ENCODE measurements at regions not wholly inside any gene's neighbourhood (a gene's known extent, or its start where the extent isn't known, plus 50 kb on each side); places are given as distances from the start of the nearest gene placed in this dataset.

- no peak for ATAC-seq
- in situ Hi-C loops (cut with HindIII; ENCODE audit: low pct_unique_long_range_greater_than_20kb, low sequenced_read_pairs): no loop called here
- Histone ChIP-seq H3K9me3 (ENCODE audit: control insufficient read depth, insufficient read depth, low read depth, low read length) (no peaks in the 10 kb centered on the region), H3K4me3 (ENCODE audit: low read depth in 2 of 2, low read length in 2 of 2) (no peak overlapping the region), H3K27me3 (ENCODE audit: control insufficient read depth, insufficient read depth, low read length) (no peaks in the 10 kb centered on the region), H3K36me3 (ENCODE audit: control insufficient read depth, insufficient read depth, low read length) (no peaks in the 10 kb centered on the region), H3K4me1 (ENCODE audit: control insufficient read depth, insufficient read depth, low read length) (no peaks in the 10 kb centered on the region), H3K27ac (ENCODE audit: low read length) (no peak overlapping the region)
- POLR2A ChIA-PET: no interaction called here
- DNase-seq (ENCODE audit: low read depth, low spot score): no peak
- CTCF ChIA-PET: no interaction called here
- intact Hi-C loops (cut with micrococcal nuclease; ENCODE audit: unreplicated experiment): no loop called here
- no peak for TF ChIP-seq SIN3A (IDR thresholded peaks at IDR 0.05; ENCODE audit: borderline replicate concordance, insufficient read depth, low read depth, low read length)
- no peak for TF ChIP-seq POLR2AphosphoS5 (IDR thresholded peaks at IDR 0.05; ENCODE audit: low read depth, low read length)
- TF ChIP-seq TCF7L2 (IDR thresholded peaks at IDR 0.05; ENCODE audit: low read depth, low read length): no peak
- no peak for TF ChIP-seq REST (IDR thresholded peaks at IDR 0.05; ENCODE audit: insufficient read depth in 1 of 2, low read depth in 2 of 2, low read length in 1 of 2)
- no peak for TF ChIP-seq CTCF (IDR thresholded peaks at IDR 0.05)
- BruUV-seq (replicated peaks): no TSS peak
Measured at GRCh38 chr4:162912482-162912881, 254.2 kb downstream of the NAF1 start.

GRCh38 chr4:162911349-162911748 lies 255.3 kb downstream of the NAF1 start:
- in situ Hi-C loops (cut with HindIII; ENCODE audit: low pct_unique_long_range_greater_than_20kb, low sequenced_read_pairs) (no loop called here), intact Hi-C loops (cut with micrococcal nuclease; ENCODE audit: unreplicated experiment) (no loop called here)
- Histone ChIP-seq H3K4me3 (ENCODE audit: low read depth in 2 of 2, low read length in 2 of 2) (no peak overlapping the region), H3K9me3 (ENCODE audit: control insufficient read depth, insufficient read depth, low read depth, low read length) (no peaks in the 10 kb centered on the region), H3K36me3 (ENCODE audit: control insufficient read depth, insufficient read depth, low read length) (no peaks in the 10 kb centered on the region), H3K27me3 (ENCODE audit: control insufficient read depth, insufficient read depth, low read length) (no peaks in the 10 kb centered on the region), H3K27ac (ENCODE audit: low read length) (no peak overlapping the region), H3K4me1 (ENCODE audit: control insufficient read depth, insufficient read depth, low read length) (no peaks in the 10 kb centered on the region)
- no peak for ATAC-seq
- ChIA-PET POLR2A (no interaction called here), CTCF (no interaction called here)
- no peak for TF ChIP-seq POLR2AphosphoS5 (IDR thresholded peaks at IDR 0.05; ENCODE audit: low read depth, low read length)
- no peak for DNase-seq (ENCODE audit: low read depth, low spot score)
- no TSS peak for BruUV-seq (replicated peaks)

- Histone ChIP-seq H3K36me3 (ENCODE audit: control insufficient read depth, insufficient read depth, low read length) (no peaks in the 10 kb centered on the region), H3K27me3 (ENCODE audit: control insufficient read depth, insufficient read depth, low read length) (no peaks in the 10 kb centered on the region), H3K9me3 (ENCODE audit: control insufficient read depth, insufficient read depth, low read depth, low read length) (no peaks in the 10 kb centered on the region), H3K27ac (ENCODE audit: low read length) (no peak overlapping the region), H3K4me1 (ENCODE audit: control insufficient read depth, insufficient read depth, low read length) (no peaks in the 10 kb centered on the region), H3K4me3 (ENCODE audit: low read depth in 2 of 2, low read length in 2 of 2) (no peak overlapping the region)
- CTCF ChIA-PET: no interaction called here
- ATAC-seq (no peak), DNase-seq (ENCODE audit: low read depth, low spot score) (no peak)
- no TSS peak for BruUV-seq (replicated peaks)
- POLR2A ChIA-PET: interaction anchor here (0.7 kb wide), 1 partner anchor 1503 kb away, joined by 3 read pairs; no protein-coding TSS in a partner anchor
- intact Hi-C loops (cut with micrococcal nuclease; ENCODE audit: unreplicated experiment): no loop called here
- in situ Hi-C loops (cut with HindIII; ENCODE audit: low pct_unique_long_range_greater_than_20kb, low sequenced_read_pairs): no loop called here
- TF ChIP-seq REST (IDR thresholded peaks at IDR 0.05; ENCODE audit: insufficient read depth in 1 of 2, low read depth in 2 of 2, low read length in 1 of 2) (no peak), POLR2AphosphoS5 (IDR thresholded peaks at IDR 0.05; ENCODE audit: low read depth, low read length) (no peak), SIN3A (IDR thresholded peaks at IDR 0.05; ENCODE audit: borderline replicate concordance, insufficient read depth, low read depth, low read length) (no peak), CTCF (IDR thresholded peaks at IDR 0.05) (no peak), TCF7L2 (IDR thresholded peaks at IDR 0.05; ENCODE audit: low read depth, low read length) (no peak)
Measured at GRCh38 chr4:162909952-162910351, 256.7 kb downstream of the NAF1 start.

Measured in Panc1 (cell line).